VCaP (cell line): ENCODE measurements at regions not wholly inside any gene's neighbourhood (a gene's known extent, or its start where the extent isn't known, plus 50 kb on each side); places are given as distances from the start of the nearest gene placed in this dataset.

Experiments used
- H3K27ac ChIP-seq: fragments of 450-650 bp; 2 replicates; pipeline ENCODE4 v1.5.1; 2017
- CTCF ChIP-seq: fragments of 450-650 bp; conservative IDR thresholded peaks from 2 replicates; pipeline ENCODE4 v1.5.1; 2017; ENCODE audit warnings: mild to moderate bottlenecking, moderate library complexity

DNA sequence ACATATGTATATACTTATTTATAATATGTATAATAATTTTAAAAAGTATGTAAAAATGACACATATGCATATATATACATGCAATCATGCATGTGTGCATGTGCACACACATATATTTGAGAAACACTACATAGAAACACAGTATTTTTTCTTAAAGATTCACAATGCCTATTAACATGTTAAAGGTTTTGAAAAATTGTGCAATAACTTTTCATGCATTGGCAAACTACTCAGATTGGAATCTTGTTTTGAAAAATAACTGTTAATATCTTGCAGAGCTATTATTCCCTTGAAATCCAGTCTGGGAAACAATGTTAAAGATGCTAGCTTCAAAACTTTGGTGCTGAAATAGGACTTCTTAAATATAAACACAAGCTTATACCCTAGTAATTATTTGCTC lies 256.2 kb upstream of the P2RY1 start:
- no peak overlapping the region for H3K27ac ChIP-seq
- no peak for TF ChIP-seq CTCF

DNA sequence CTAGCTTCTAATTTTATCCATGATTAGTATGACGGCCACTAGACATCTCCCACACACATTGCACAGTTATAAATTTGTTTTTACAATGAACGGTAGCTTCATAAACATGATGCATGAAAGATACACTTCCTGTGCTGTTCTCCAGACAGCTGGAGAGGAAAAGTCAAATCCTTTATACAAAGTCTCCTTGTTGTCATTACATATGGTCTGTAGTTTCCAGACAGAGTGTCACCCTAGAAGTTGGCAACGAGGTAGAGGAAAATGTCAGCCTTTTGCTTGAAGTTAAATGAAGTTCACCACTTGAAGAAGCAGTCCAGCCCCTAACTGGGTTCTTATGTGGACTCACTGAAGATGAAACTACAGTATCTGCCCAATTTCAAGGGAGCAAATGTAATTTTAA lies 253.0 kb upstream of the P2RY1 start:
- H3K27ac ChIP-seq, result no peak overlapping the region
- TF ChIP-seq CTCF, result no peak

GRCh38 chr3:152583963-152584362 lies 251.0 kb upstream of the P2RY1 start:
- H3K27ac ChIP-seq, result no peak overlapping the region
- no peak for TF ChIP-seq CTCF

- no peak for TF ChIP-seq CTCF
- H3K27ac ChIP-seq, result no peak overlapping the region
Measured at GRCh38 chr3:152586974-152587373, 248.0 kb upstream of the P2RY1 start.

GRCh38 chr3:152587861-152588260 lies 247.1 kb upstream of the P2RY1 start:
- no peak for TF ChIP-seq CTCF
- H3K27ac ChIP-seq, result no peak overlapping the region

DNA sequence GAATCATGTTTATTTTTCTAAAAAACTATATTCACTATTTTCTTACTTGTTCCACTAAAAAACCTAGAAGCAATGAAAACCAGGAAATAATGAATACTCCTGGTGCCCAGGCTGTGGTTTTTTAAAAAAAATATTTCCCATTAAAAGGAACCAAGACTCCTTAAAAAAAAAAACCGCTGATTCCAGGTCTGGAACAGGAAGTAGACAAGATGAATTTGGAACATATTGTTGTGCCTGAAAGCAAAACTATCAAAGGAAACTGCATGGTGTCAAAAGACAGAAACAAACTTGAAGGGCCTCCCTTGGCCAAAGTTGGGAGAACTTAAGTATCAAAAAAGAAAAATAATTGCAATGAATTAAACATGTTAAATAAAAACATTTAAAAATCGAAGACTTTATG lies 245.3 kb upstream of the P2RY1 start:
- H3K27ac ChIP-seq, result no peak overlapping the region
- no peak for TF ChIP-seq CTCF

GRCh38 chr3:152591515-152591914 lies 243.4 kb upstream of the P2RY1 start:
- no peak overlapping the region for H3K27ac ChIP-seq
- no peak for TF ChIP-seq CTCF

- H3K27ac ChIP-seq, result no peak overlapping the region
- TF ChIP-seq CTCF, result no peak
Measured at GRCh38 chr3:152593242-152593641, 241.7 kb upstream of the P2RY1 start.
